Neuronal stem cell (in vitro differentiated cells): ENCODE measurements at regions not wholly inside any gene's neighbourhood (a gene's known extent, or its start where the extent isn't known, plus 50 kb on each side); places are given as distances from the start of the nearest gene placed in this dataset.

Experiments used
- DNase-seq: peaks from one replicate; pipeline ENCODE4 v3.0.0-alpha.2; 2013; ENCODE audit warnings: low spot score
- H2AFZ ChIP-seq: one replicate; pipeline ENCODE4 v1.6.1; 2013; ENCODE audit warnings: mild to moderate bottlenecking, low read length, inconsistent platforms
- H2AK5ac ChIP-seq: 2 replicates; pipeline ENCODE4 v1.6.1; 2013; ENCODE audit warnings: low read depth, mild to moderate bottlenecking, inconsistent platforms, low read length, moderate library complexity, mixed read lengths
- H2BK120ac ChIP-seq: 2 replicates; pipeline ENCODE4 v1.6.1; 2013; ENCODE audit warnings: low read depth, mild to moderate bottlenecking, inconsistent platforms, low read length, moderate library complexity, mixed read lengths
- H2BK12ac ChIP-seq: one replicate; pipeline ENCODE4 v1.6.1; 2013; ENCODE audit warnings: low read length, inconsistent platforms
- H2BK15ac ChIP-seq: 2 replicates; pipeline ENCODE4 v1.6.1; 2013; ENCODE audit warnings: mild to moderate bottlenecking, low read length, inconsistent platforms, mixed read lengths
- H2BK5ac ChIP-seq: one replicate; pipeline ENCODE4 v1.6.1; 2013; ENCODE audit warnings: inconsistent platforms, mild to moderate bottlenecking, low read length, moderate library complexity
- H3K14ac ChIP-seq: one replicate; pipeline ENCODE4 v1.6.1; 2013; ENCODE audit warnings: low read length, inconsistent platforms
- H3K18ac ChIP-seq: 2 replicates; pipeline ENCODE4 v1.6.1; 2013; ENCODE audit warnings: low read length, inconsistent platforms
- H3K23ac ChIP-seq: 2 replicates; pipeline ENCODE4 v1.6.1; 2013; ENCODE audit warnings: low read depth, mild to moderate bottlenecking, mixed read lengths, low read length, inconsistent platforms; ENCODE audit not compliant: poor library complexity
- H3K27ac ChIP-seq: replicated peaks from 3 replicates; pipeline ENCODE4 v1.5.1; 2013; ENCODE audit warnings: low read length, inconsistent platforms
- H3K27me3 ChIP-seq, 3 experiments: 2 replicates each; pipeline ENCODE4 v1.6.1; 2013; ENCODE audit warnings: low read length in 3 of 3, mild to moderate bottlenecking in 2 of 3, inconsistent platforms in 1 of 3, low read depth in 1 of 3, mixed read lengths in 1 of 3, moderate library complexity in 1 of 3; ENCODE audit not compliant: control insufficient read depth in 3 of 3, insufficient read depth in 3 of 3
- H3K36me3 ChIP-seq, 2 donors: replicated peaks in 1 of 2; 2 replicates each; pipeline ENCODE4 v1.6.1; 2013; ENCODE audit warnings: low read length in 2 of 2; ENCODE audit not compliant: control insufficient read depth in 2 of 2, insufficient read depth in 2 of 2
- H3K4ac ChIP-seq: 2 replicates; pipeline ENCODE4 v1.6.1; 2013; ENCODE audit warnings: inconsistent platforms, mild to moderate bottlenecking, low read length, moderate library complexity
- H3K4me1 ChIP-seq, 2 donors: 1 replicate in 1 of 2; 2 replicates in 1 of 2; pipeline ENCODE4 v1.6.1; 2013; ENCODE audit warnings: low read length in 2 of 2, low read depth in 1 of 2; ENCODE audit not compliant: control insufficient read depth in 2 of 2, insufficient read depth in 1 of 2
- H3K4me2 ChIP-seq: one replicate; pipeline ENCODE4 v1.6.1; 2013; ENCODE audit warnings: mild to moderate bottlenecking, low read length, inconsistent platforms; ENCODE audit not compliant: insufficient read depth, poor library complexity, severe bottlenecking
- H3K4me3 ChIP-seq, 2 donors: 2 replicates each; pipeline ENCODE4 v1.5.1; 2013; ENCODE audit warnings: low read length in 2 of 2, mild to moderate bottlenecking in 2 of 2, inconsistent platforms in 1 of 2, moderate library complexity in 1 of 2
- H3K79me1 ChIP-seq: one replicate; pipeline ENCODE4 v1.6.1; 2013; ENCODE audit warnings: low read depth, mild to moderate bottlenecking, inconsistent platforms, low read length, moderate library complexity
- H3K9ac ChIP-seq: one replicate; pipeline ENCODE4 v1.6.1; 2013; ENCODE audit warnings: mild to moderate bottlenecking, low read depth, low read length, inconsistent platforms; ENCODE audit not compliant: poor library complexity
- H3K9me3 ChIP-seq, 2 donors: replicated peaks in 1 of 2; 2 replicates each; pipeline versions ENCODE3 to v1.6.1; 2013; ENCODE audit warnings: low read length in 2 of 2, mild to moderate bottlenecking in 2 of 2, inconsistent platforms in 1 of 2, low read depth in 1 of 2, mixed read lengths in 1 of 2, moderate library complexity in 1 of 2; ENCODE audit not compliant: control insufficient read depth in 2 of 2, insufficient read depth in 1 of 2
- H4K8ac ChIP-seq: one replicate; pipeline ENCODE4 v1.6.1; 2013; ENCODE audit warnings: low read depth, mild to moderate bottlenecking, inconsistent platforms, low read length, moderate library complexity
- H4K91ac ChIP-seq: one replicate; pipeline ENCODE4 v1.6.1; 2013; ENCODE audit warnings: low read length, low read depth, mild to moderate bottlenecking, inconsistent platforms; ENCODE audit not compliant: poor library complexity
- WGBS, 2 donors: extraction: QIAGEN DNeasy Blood & Tissue Kit; methylation state at CpG; one replicate each; pipeline ENCODE4 v1.1.7; 2013; ENCODE audit warnings: missing lambda C conversion rate in 2 of 2, mixed read lengths in 1 of 2; ENCODE audit not compliant: insufficient read length in 2 of 2, insufficient replicate concordance in 1 of 2; ENCODE audit errors: extremely low coverage in 2 of 2; 5-methylcytosine and 5-hydroxymethylcytosine counted together

GRCh38 chr11:22130462-22131053 is 62.3 kb upstream of the ANO5 start:
- H2BK12ac ChIP-seq = no peak overlapping the region
- no peak overlapping the region for H4K91ac ChIP-seq
- no peak overlapping the region for H3K9ac ChIP-seq
- no peak overlapping the region for H2BK120ac ChIP-seq
- H3K14ac ChIP-seq = no peak overlapping the region
- no peak overlapping the region for H3K4me2 ChIP-seq
- no peak overlapping the region for H3K18ac ChIP-seq
- no peak overlapping the region for H2AK5ac ChIP-seq
- no peaks in the 10 kb centered on the region for H3K9me3 ChIP-seq
- H3K4ac ChIP-seq = no peak overlapping the region
- H3K23ac ChIP-seq = no peak overlapping the region
- H3K27me3 ChIP-seq = no peaks in the 10 kb centered on the region
- peak; percentile 14 for DNase-seq
- H4K8ac ChIP-seq = no peak overlapping the region
- no CpG with 5 or more reads among the region's 3 CpGs for WGBS, 2 donors
- no peak overlapping the region for H3K27ac ChIP-seq
- no peak overlapping the region for H2AFZ ChIP-seq
- no peaks in the 10 kb centered on the region for H3K4me1 ChIP-seq
- no peaks in the 10 kb centered on the region for H3K36me3 ChIP-seq
- no peaks in the 10 kb centered on the region for H3K79me1 ChIP-seq
- H2BK5ac ChIP-seq = no peak overlapping the region
- H3K4me3 ChIP-seq = no peak overlapping the region
- no peak overlapping the region for H2BK15ac ChIP-seq

GRCh38 chr11:22133776-22134175 is 59.1 kb upstream of the ANO5 start:
- Histone ChIP-seq H2BK120ac (no peak overlapping the region), H3K4ac (no peak overlapping the region), H3K36me3 (no peaks in the 10 kb centered on the region), H3K23ac (no peak overlapping the region), H2AFZ (no peak overlapping the region), H3K27ac (no peak overlapping the region), H3K9me3 (no peaks in the 10 kb centered on the region), H3K14ac (no peak overlapping the region), H3K4me3 (no peak overlapping the region), H3K27me3 (no peaks in the 10 kb centered on the region), H2AK5ac (no peak overlapping the region), H4K91ac (no peak overlapping the region), H3K9ac (no peak overlapping the region), H2BK15ac (no peak overlapping the region), H2BK12ac (no peak overlapping the region), H3K4me2 (no peak overlapping the region), H3K4me1 (no peaks in the 10 kb centered on the region), H4K8ac (no peak overlapping the region), H3K79me1 (no peaks in the 10 kb centered on the region), H2BK5ac (no peak overlapping the region), H3K18ac (no peak overlapping the region)
- no peak for DNase-seq

GRCh38 chr11:22138264-22138663 is 54.6 kb upstream of the ANO5 start:
- Histone ChIP-seq H2AK5ac (no peak overlapping the region), H3K9me3 (no peaks in the 10 kb centered on the region), H3K27ac (no peak overlapping the region), H3K18ac (no peak overlapping the region), H3K4me3 (no peak overlapping the region), H3K4ac (no peak overlapping the region), H3K9ac (no peak overlapping the region), H3K23ac (no peak overlapping the region), H3K14ac (no peak overlapping the region), H3K79me1 (no peaks in the 10 kb centered on the region), H3K4me2 (no peak overlapping the region), H2BK15ac (no peak overlapping the region), H3K27me3 (no peaks in the 10 kb centered on the region), H3K36me3 (no peaks in the 10 kb centered on the region), H3K4me1 (no peaks in the 10 kb centered on the region), H4K91ac (no peak overlapping the region), H4K8ac (no peak overlapping the region), H2AFZ (no peak overlapping the region), H2BK12ac (no peak overlapping the region), H2BK5ac (no peak overlapping the region), H2BK120ac (no peak overlapping the region)
- DNase-seq = no peak
